SU-DHL-6 (cell line): ENCODE measurements at regions not wholly inside any gene's neighbourhood (a gene's known extent, or its start where the extent isn't known, plus 50 kb on each side); places are given as distances from the start of the nearest gene placed in this dataset.

Experiments
- H2AFZ ChIP-seq: fragments of 200-600 bp; sonication (generic); 2 replicates; pipeline ENCODE4 v1.6.1; 2014; ENCODE audit warnings: low read depth, mild to moderate bottlenecking, moderate library complexity, mixed read lengths, antibody characterized with exemption, low read length; ENCODE audit not compliant: severe bottlenecking
- H3F3A ChIP-seq: fragments of 200-600 bp; shearing (Covaris generic); 2 replicates; pipeline ENCODE4 v1.6.0; 2016; ENCODE audit warnings: antibody characterized with exemption, mild to moderate bottlenecking; ENCODE audit not compliant: insufficient read depth
- H3K27ac ChIP-seq: fragments of 200-600 bp; sonication (generic); 2 replicates; pipeline ENCODE4 v1.5.1; 2016; ENCODE audit warnings: low read depth, mild to moderate bottlenecking, low read length, moderate library complexity, mixed read lengths
- H3K27me3 ChIP-seq: fragments of 200-600 bp; sonication (generic), shearing (Covaris generic); 2 replicates; pipeline ENCODE4 v1.6.0; 2014; ENCODE audit warnings: mild to moderate bottlenecking, low read length
- H3K36me3 ChIP-seq: fragments of 200-600 bp; sonication (generic); 2 replicates; pipeline ENCODE4 v1.6.1; 2014; ENCODE audit warnings: mild to moderate bottlenecking, low read length, mixed read lengths
- H3K4me2 ChIP-seq: fragments of 300-600, 200-600 bp; shearing (Covaris generic), sonication (generic); 2 replicates; pipeline ENCODE4 v1.6.0; 2014; ENCODE audit warnings: low read length, low read depth, mild to moderate bottlenecking; ENCODE audit not compliant: poor library complexity, severe bottlenecking
- H3K4me3 ChIP-seq: fragments of 200-600 bp; sonication (generic); 2 replicates; pipeline ENCODE4 v1.5.1; 2014; ENCODE audit warnings: antibody characterized with exemption, low read length, mild to moderate bottlenecking, mixed read lengths; ENCODE audit not compliant: insufficient read depth, poor library complexity, severe bottlenecking
- H3K79me2 ChIP-seq: fragments of 200-600 bp; sonication (generic); 2 replicates; pipeline ENCODE4 v1.6.1; 2014; ENCODE audit warnings: mild to moderate bottlenecking, low read length, moderate library complexity; ENCODE audit not compliant: insufficient read depth
- H3K9ac ChIP-seq: fragments of 200-600 bp; sonication (generic); 2 replicates; pipeline ENCODE4 v1.7.0; 2014; ENCODE audit warnings: mild to moderate bottlenecking, low read length
- H3K9me2 ChIP-seq: fragments of 200-600 bp; sonication (generic); replicated peaks from 2 replicates; pipeline ENCODE4 v1.6.1; 2014; ENCODE audit warnings: low read length; ENCODE audit not compliant: insufficient read depth
- H3K9me3 ChIP-seq: fragments of 200-600 bp; sonication (generic); 2 replicates; pipeline ENCODE4 v1.6.1; 2014; ENCODE audit warnings: low read length, mixed read lengths; ENCODE audit not compliant: insufficient read depth
- H4K20me1 ChIP-seq: fragments of 200-600 bp; sonication (generic); 2 replicates; pipeline ENCODE4 v1.6.1; 2014; ENCODE audit warnings: low read depth, mild to moderate bottlenecking, antibody characterized with exemption, low read length, moderate library complexity, mixed read lengths
- EZH2phosphoT487 ChIP-seq: fragments of 200-600 bp; sonication (generic), shearing (Covaris generic); conservative IDR thresholded peaks from 2 replicates; pipeline ENCODE4 v1.6.1; 2018; ENCODE audit warnings: mild to moderate bottlenecking, antibody characterized with exemption, low read length, moderate library complexity, mixed read lengths
- TF ChIP-seq, protein P1 (sequence below): fragments of 200-600 bp; sonication (generic); IDR thresholded peaks from one replicate; pipeline ENCODE4 v1.5.1; 2017; ENCODE audit warnings: antibody characterized with exemption, mild to moderate bottlenecking, low read length, moderate library complexity; ENCODE audit not compliant: insufficient read depth, poor library complexity, severe bottlenecking

DNA sequence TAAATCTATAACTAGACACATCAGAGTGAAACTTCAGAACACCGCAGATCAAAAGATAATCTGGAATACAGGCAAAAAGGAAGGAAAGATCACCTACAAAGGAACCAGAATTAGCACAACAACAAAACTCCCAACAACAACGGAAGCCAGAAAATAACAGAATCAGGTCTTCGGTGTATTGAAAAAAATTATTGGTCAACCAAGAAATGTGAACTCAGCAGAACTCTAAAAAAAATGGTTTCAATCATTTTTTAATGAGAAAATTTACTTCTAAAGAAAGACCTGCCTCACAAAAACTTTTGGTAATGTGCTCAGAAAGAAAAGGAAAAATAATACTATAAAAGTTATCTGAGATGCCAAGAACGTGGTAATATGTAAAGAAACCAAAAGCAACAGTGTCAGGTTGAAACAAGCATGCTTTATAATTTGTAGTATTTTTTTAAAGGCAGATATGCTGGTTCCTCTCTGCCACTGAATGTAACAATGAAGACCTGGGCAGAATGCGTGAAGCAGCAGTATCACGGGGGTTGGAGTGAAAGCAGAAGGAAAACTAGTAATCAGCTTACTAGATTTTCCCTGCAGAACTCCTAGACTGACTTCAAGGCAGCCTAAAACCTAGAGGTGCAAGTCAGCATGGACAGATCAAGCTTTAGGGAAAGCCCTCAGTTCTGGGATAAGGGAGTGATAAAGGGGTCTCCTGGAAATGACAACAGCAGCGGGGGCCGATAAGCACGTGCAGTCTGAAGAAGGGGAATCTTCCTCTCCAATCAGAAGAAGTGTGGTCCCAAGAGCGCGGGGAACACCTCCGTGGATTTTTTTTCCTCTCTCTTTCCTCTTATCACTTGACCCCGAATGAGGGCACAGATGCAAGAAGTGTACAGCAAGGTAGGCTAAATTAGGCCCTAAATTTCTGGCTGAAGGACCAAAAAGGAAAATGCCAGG, 80.9 kb upstream of the TEKT1 start:
- Histone ChIP-seq H3K9ac (no peak overlapping the region), H3K9me2 (no peaks in the 10 kb centered on the region), H2AFZ (no peak overlapping the region), H4K20me1 (no peaks in the 10 kb centered on the region), H3K4me2 (no peak overlapping the region), H3K4me3 (no peak overlapping the region), H3K9me3 (no peaks in the 10 kb centered on the region), H3K27ac (no peak overlapping the region), H3K79me2 (no peaks in the 10 kb centered on the region), H3K27me3 (no peaks in the 10 kb centered on the region), H3F3A (no peaks in the 10 kb centered on the region), H3K36me3 (no peaks in the 10 kb centered on the region)
- TF ChIP-seq, protein P1, sequence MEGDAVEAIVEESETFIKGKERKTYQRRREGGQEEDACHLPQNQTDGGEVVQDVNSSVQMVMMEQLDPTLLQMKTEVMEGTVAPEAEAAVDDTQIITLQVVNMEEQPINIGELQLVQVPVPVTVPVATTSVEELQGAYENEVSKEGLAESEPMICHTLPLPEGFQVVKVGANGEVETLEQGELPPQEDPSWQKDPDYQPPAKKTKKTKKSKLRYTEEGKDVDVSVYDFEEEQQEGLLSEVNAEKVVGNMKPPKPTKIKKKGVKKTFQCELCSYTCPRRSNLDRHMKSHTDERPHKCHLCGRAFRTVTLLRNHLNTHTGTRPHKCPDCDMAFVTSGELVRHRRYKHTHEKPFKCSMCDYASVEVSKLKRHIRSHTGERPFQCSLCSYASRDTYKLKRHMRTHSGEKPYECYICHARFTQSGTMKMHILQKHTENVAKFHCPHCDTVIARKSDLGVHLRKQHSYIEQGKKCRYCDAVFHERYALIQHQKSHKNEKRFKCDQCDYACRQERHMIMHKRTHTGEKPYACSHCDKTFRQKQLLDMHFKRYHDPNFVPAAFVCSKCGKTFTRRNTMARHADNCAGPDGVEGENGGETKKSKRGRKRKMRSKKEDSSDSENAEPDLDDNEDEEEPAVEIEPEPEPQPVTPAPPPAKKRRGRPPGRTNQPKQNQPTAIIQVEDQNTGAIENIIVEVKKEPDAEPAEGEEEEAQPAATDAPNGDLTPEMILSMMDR: no peak
- no peak for TF ChIP-seq EZH2phosphoT487

DNA sequence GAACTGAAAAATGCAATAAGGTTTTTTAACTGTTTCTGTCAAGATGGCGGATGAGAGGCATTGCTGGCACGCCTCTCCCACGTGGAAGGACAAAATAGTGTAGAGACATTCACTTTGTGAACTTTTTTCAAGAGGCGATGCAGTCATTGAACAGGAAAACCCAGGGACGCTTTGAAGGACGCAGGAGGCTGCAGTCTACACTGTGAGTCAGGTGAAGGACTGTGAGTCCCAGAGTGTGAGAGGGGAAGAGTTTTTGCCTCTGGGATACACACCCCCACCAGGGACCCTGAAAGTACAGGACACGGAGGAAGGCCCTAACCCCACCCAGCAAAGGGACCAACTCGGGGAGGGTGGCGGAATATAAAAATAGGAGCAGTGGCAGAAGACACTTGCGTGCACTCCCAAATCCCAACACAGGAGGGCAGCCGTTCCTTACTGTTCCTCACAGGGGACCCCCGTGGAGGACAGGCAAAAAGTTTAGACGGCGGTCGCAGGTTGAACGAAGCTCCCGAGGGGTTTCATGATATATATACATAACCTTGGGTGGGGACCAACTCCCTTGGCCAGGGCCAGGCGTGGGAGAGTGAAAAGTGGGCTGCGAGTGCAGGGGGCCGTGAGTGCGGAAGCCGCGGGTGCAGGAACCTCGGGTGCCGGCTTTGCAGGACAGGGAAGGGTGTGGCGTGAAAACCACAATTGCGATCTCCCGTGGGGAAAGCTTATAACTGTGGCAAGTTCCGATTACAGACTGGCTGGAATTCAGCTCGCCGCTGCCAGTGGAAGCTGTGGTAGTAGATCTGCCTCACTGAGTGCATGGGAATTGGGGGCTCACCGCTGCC, 82.0 kb upstream of the ALOX12 start:
- no peaks in the 10 kb centered on the region for H3K9me2 ChIP-seq
- H3F3A ChIP-seq: no peaks in the 10 kb centered on the region
- H3K4me3 ChIP-seq: no peak overlapping the region
- H3K4me2 ChIP-seq: no peak overlapping the region
- H4K20me1 ChIP-seq: no peaks in the 10 kb centered on the region
- no peaks in the 10 kb centered on the region for H3K36me3 ChIP-seq
- H3K9ac ChIP-seq: no peak overlapping the region
- H3K9me3 ChIP-seq: no peaks in the 10 kb centered on the region
- H3K27me3 ChIP-seq: no peaks in the 10 kb centered on the region
- TF ChIP-seq, protein P1: peak; percentile 58
- TF ChIP-seq EZH2phosphoT487: no peak
- no peaks in the 10 kb centered on the region for H3K79me2 ChIP-seq
- H3K27ac ChIP-seq: no peak overlapping the region
- no peak overlapping the region for H2AFZ ChIP-seq

DNA sequence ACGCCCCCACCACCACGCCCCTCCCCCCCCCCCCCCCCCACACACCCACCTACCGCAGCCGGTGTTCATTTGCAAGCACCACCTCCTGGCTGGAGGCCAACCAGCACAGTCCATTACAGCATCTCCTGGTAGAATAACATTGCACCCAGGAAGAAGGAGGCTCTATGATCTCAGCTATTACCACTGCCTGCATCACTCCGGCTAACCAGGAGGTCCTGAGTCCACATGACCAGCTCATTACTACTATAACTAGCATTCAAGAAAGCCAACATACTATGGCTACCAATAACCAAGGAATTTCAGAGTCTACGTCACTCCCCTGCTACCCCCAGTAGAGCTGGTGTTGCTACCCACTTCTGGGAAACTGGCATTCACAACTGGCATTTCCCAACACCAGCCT, 81.1 kb upstream of the ALOX12 start:
- no peaks in the 10 kb centered on the region for H4K20me1 ChIP-seq
- H2AFZ ChIP-seq: no peak overlapping the region
- H3K4me2 ChIP-seq: no peak overlapping the region

More for the DNA sequence above, 81.1 kb upstream of the ALOX12 start:
- Histone ChIP-seq H3K27me3 (no peaks in the 10 kb centered on the region), H3K4me3 (no peak overlapping the region), H3K9me3 (no peaks in the 10 kb centered on the region), H3K9ac (no peak overlapping the region), H3K79me2 (no peaks in the 10 kb centered on the region), H3F3A (no peaks in the 10 kb centered on the region), H3K36me3 (no peaks in the 10 kb centered on the region), H3K27ac (no peak overlapping the region), H3K9me2 (no peaks in the 10 kb centered on the region)
- TF ChIP-seq, protein P1: no peak
- TF ChIP-seq EZH2phosphoT487: no peak
